Right lobe of liver (tissue), 4 donors: ENCODE measurements at regions not wholly inside any gene's neighbourhood (a gene's known extent, or its start where the extent isn't known, plus 50 kb on each side); places are given as distances from the start of the nearest gene placed in this dataset.

Source experiments
- POLR2A ChIP-seq: fragments of 450-650 bp; IDR thresholded peaks from one replicate; pipeline ENCODE4 v1.6.1; 2017; ENCODE audit warnings: antibody characterized with exemption, mild to moderate bottlenecking
- TF ChIP-seq, protein P1 (sequence below), 4 donors: fragments of 200-600 bp in 3 of 4; fragments of 450-650 bp in 1 of 4; IDR thresholded peaks; one replicate each; pipeline versions ENCODE4 v1.5.1 to v1.8.0; 2016 to 2022; ENCODE audit warnings: antibody characterized with exemption in 4 of 4, mild to moderate bottlenecking in 2 of 4
- donor health status: DM: no; HTN: no; CAD: no.
- donor health status: DM: no; HTN: no; CAD: no.
- donor health status: DM: no; HTN: yes; CAD: no.

DNA sequence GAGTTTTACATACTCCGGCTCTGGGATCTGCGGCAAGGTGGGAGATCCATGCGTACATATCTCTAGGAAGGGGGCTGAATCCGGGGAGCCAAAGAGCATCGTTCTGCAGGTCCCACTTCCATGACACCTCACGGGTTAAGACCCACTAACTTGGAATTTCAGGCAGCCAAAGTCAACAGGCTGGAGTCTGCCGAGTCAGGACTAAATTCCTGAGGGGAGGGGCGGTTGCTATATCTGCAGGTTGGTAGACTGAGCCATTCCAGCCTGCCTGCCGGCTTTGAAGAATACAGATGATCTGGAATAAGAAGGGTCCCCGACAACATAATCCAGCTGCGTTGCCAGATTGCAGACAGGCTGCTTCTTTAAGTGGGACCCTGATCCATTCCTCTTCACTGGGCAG is 65.4 kb upstream of the PEX5L start:
- TF ChIP-seq, protein P1, sequence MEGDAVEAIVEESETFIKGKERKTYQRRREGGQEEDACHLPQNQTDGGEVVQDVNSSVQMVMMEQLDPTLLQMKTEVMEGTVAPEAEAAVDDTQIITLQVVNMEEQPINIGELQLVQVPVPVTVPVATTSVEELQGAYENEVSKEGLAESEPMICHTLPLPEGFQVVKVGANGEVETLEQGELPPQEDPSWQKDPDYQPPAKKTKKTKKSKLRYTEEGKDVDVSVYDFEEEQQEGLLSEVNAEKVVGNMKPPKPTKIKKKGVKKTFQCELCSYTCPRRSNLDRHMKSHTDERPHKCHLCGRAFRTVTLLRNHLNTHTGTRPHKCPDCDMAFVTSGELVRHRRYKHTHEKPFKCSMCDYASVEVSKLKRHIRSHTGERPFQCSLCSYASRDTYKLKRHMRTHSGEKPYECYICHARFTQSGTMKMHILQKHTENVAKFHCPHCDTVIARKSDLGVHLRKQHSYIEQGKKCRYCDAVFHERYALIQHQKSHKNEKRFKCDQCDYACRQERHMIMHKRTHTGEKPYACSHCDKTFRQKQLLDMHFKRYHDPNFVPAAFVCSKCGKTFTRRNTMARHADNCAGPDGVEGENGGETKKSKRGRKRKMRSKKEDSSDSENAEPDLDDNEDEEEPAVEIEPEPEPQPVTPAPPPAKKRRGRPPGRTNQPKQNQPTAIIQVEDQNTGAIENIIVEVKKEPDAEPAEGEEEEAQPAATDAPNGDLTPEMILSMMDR (IDR thresholded peaks at IDR 0.05): no peak
- TF ChIP-seq POLR2A: no peak
